ENCODE measurements at regions not wholly inside any gene's neighbourhood (a gene's known extent, or its start where the extent isn't known, plus 50 kb on each side); places are given as distances from the start of the nearest gene placed in this dataset.

DNA sequence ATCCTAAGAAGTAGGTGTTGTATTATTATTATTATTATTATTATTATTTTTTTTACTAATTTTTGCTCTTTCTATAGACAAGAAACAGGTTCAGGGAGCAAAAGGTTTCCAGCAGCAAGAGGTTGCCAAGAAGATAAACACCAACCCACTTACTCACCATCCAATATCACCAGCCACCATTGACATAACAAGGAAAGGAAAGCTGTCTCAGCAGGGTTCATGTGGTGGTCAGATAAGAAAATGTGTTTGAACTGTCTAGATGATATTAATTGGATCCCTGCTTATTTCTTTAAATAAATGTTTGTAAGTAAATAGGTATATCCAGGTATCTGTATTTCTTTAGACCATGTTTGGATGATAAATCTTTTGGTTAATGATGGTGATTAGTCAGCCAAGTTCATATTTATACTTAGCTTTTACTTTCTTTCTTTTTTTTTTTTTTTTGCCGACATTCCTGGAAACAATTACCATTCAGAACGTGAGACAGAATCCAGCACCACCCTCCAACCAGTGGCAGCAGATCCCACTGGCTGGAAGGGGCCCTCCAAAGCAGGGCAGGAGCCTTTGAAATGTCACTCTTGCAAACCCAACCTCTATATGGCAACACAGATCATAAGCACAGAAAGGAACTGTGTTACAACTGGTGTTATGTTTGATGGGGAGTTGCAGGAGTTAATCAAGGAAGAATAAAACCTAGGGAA, 139.2 kb upstream of the ECI2 start:
- no peak for TF ChIP-seq ZFP3 (CRISPR knock-in tag; IDR thresholded peaks at IDR 0.05)
- TF ChIP-seq PATZ1 (CRISPR knock-in tag; IDR thresholded peaks at IDR 0.05; ENCODE audit: borderline replicate concordance): no peak
- no peak for TF ChIP-seq CREB5 (CRISPR knock-in tag; IDR thresholded peaks at IDR 0.05; ENCODE audit: low read depth)
- TF ChIP-seq ZFP30 (CRISPR knock-in tag; IDR thresholded peaks at IDR 0.05): no peak
- TF ChIP-seq ZC3H10 (CRISPR knock-in tag; IDR thresholded peaks at IDR 0.05): no peak
- TF ChIP-seq ARNTL (CRISPR knock-in tag; IDR thresholded peaks at IDR 0.05; ENCODE audit: borderline replicate concordance, low read depth): no peak
- TF ChIP-seq ZNF8 (CRISPR knock-in tag; IDR thresholded peaks at IDR 0.05): no peak
- TF ChIP-seq RARB (CRISPR knock-in tag; IDR thresholded peaks at IDR 0.05): no peak
- TF ChIP-seq ESRRG (CRISPR knock-in tag; IDR thresholded peaks at IDR 0.05): no peak
- TF ChIP-seq ISL1 (CRISPR knock-in tag; IDR thresholded peaks at IDR 0.05): no peak
- TF ChIP-seq CSDC2 (CRISPR knock-in tag; IDR thresholded peaks at IDR 0.05): no peak
- TF ChIP-seq POU6F1 (CRISPR knock-in tag; IDR thresholded peaks at IDR 0.05; ENCODE audit: borderline replicate concordance, low read depth): no peak

All from SK-N-SH treated with all-trans-retinoic acid at 6 μM for 48 hours (cell line).